Panc1 (cell line): ENCODE measurements at regions not wholly inside any gene's neighbourhood (a gene's known extent, or its start where the extent isn't known, plus 50 kb on each side); places are given as distances from the start of the nearest gene placed in this dataset.

Experiments
- ATAC-seq: fragments of 200-7000 bp; cut with Tn5 transposase; 2 replicates; pipeline ENCODE4 v1.9.1; 2020; ENCODE audit warnings: mild to moderate bottlenecking, moderate library complexity
- BruUV-seq: library from RNA; stranded (reverse); fragments of 400-500 nt; replicated peaks from 2 replicates; lab custom pipeline; 2021; lab: Mats Ljungman, UMichigan
- CTCF ChIA-PET: fragments of 300-600 bp; sonication (Branson Sonifier 250); formaldehyde crosslinking; loops from one replicate; lab custom pipeline; 2022; ENCODE audit warnings: antibody characterized with exemption; lab: Charles Lee
- POLR2A ChIA-PET: fragments of 300-600 bp; sonication (Branson Sonifier 250); formaldehyde crosslinking; loops from one replicate; lab custom pipeline; 2022; ENCODE audit warnings: antibody characterized with exemption; lab: Charles Lee
- DNase-seq: peaks from one replicate; pipeline ENCODE4 v3.0.0-alpha.2; 2010; ENCODE audit warnings: low read depth, low spot score
- H3K27ac ChIP-seq: 2 replicates; pipeline ENCODE4 v1.5.1; 2011; ENCODE audit warnings: mild to moderate bottlenecking, low read length, inconsistent platforms
- H3K27me3 ChIP-seq: fragments of 200-500 bp; sonication (Bioruptor generic); 2 replicates; pipeline ENCODE4 v1.6.0; 2014; ENCODE audit warnings: low read length, inconsistent platforms; ENCODE audit not compliant: control insufficient read depth, insufficient read depth
- H3K36me3 ChIP-seq: fragments of 200-500 bp; sonication (Bioruptor generic); 2 replicates; pipeline ENCODE4 v1.5.1; 2014; ENCODE audit warnings: inconsistent platforms, mild to moderate bottlenecking, low read length, moderate library complexity; ENCODE audit not compliant: control insufficient read depth, insufficient read depth
- H3K4me1 ChIP-seq: 2 replicates; pipeline ENCODE4 v1.5.1; 2011; ENCODE audit warnings: inconsistent platforms, mild to moderate bottlenecking, low read length, moderate library complexity; ENCODE audit not compliant: control insufficient read depth, insufficient read depth
- H3K4me3 ChIP-seq, 2 experiments: 2 replicates each; pipeline ENCODE4 v1.5.1; 2011 to 2012; ENCODE audit warnings: low read depth in 2 of 2, low read length in 2 of 2, mild to moderate bottlenecking in 2 of 2, inconsistent platforms in 1 of 2, moderate library complexity in 1 of 2
- H3K9me3 ChIP-seq: fragments of 200-500 bp; sonication (Bioruptor generic); 2 replicates; pipeline ENCODE4 v1.5.1; 2014; ENCODE audit warnings: low read depth, mild to moderate bottlenecking, inconsistent platforms, low read length, moderate library complexity; ENCODE audit not compliant: control insufficient read depth, insufficient read depth
- CTCF ChIP-seq: fragments of 450-650 bp; IDR thresholded peaks from 2 replicates; pipeline ENCODE4 v1.5.1; 2017; ENCODE audit warnings: mild to moderate bottlenecking
- POLR2AphosphoS5 ChIP-seq: IDR thresholded peaks from 2 replicates; pipeline ENCODE4 v1.6.1; 2012; ENCODE audit warnings: mild to moderate bottlenecking, low read depth, low read length, moderate library complexity
- SIN3A ChIP-seq: IDR thresholded peaks from 2 replicates; pipeline ENCODE4 v1.6.1; 2012; ENCODE audit warnings: low read depth, mild to moderate bottlenecking, low read length, moderate library complexity, borderline replicate concordance; ENCODE audit not compliant: insufficient read depth
- TCF7L2 ChIP-seq: IDR thresholded peaks from 2 replicates; pipeline ENCODE4 v1.6.1; 2011; ENCODE audit warnings: mild to moderate bottlenecking, low read depth, low read length, inconsistent platforms
- in situ Hi-C: cut with HindIII; loops from 2 replicates; pipeline ENCODE4 v1.10.0; 2016; ENCODE audit warnings: low sequenced_read_pairs, low pct_unique_long_range_greater_than_20kb
- intact Hi-C: fragments of 100-400 bp; cut with micrococcal nuclease; formaldehyde crosslinking; loops from one replicate; pipeline ENCODE4 v1.10.0; 2022; ENCODE audit not compliant: unreplicated experiment
- TF ChIP-seq, protein P1 (sequence below), 2 experiments: IDR thresholded peaks; 2 replicates each; pipeline ENCODE4 v1.6.1; 2011 to 2012; ENCODE audit warnings: low read depth in 2 of 2, control low read depth in 1 of 2, low read length in 1 of 2, mild to moderate bottlenecking in 1 of 2, moderate library complexity in 1 of 2; ENCODE audit not compliant: insufficient read depth in 1 of 2

DNA sequence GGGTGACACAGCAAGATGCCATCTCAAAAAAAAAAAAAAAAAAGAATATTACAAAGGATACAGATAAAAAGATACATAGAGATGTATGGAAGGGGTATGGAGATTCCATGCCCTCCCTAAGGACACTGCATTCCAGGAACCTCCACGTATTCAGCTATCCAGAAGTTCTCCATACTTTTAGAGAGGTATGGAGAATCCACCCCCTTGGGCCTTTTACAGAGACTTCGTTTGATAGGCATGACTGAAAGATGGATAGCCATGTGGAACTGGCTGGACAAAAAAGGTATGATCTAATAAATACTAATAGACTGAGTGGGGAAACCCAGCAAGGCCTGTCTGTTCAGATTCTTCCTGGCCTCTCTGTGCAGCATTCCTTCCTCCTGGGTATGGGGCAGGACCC is 56.6 kb upstream of the DMRT1 start:
- Histone ChIP-seq H3K27ac (no peak overlapping the region), H3K9me3 (no peaks in the 10 kb centered on the region), H3K27me3 (no peaks in the 10 kb centered on the region), H3K4me3 (no peak overlapping the region), H3K36me3 (no peaks in the 10 kb centered on the region), H3K4me1 (no peaks in the 10 kb centered on the region)
- no TSS peak for BruUV-seq
- no peak for TF ChIP-seq CTCF
- TF ChIP-seq, protein P1, sequence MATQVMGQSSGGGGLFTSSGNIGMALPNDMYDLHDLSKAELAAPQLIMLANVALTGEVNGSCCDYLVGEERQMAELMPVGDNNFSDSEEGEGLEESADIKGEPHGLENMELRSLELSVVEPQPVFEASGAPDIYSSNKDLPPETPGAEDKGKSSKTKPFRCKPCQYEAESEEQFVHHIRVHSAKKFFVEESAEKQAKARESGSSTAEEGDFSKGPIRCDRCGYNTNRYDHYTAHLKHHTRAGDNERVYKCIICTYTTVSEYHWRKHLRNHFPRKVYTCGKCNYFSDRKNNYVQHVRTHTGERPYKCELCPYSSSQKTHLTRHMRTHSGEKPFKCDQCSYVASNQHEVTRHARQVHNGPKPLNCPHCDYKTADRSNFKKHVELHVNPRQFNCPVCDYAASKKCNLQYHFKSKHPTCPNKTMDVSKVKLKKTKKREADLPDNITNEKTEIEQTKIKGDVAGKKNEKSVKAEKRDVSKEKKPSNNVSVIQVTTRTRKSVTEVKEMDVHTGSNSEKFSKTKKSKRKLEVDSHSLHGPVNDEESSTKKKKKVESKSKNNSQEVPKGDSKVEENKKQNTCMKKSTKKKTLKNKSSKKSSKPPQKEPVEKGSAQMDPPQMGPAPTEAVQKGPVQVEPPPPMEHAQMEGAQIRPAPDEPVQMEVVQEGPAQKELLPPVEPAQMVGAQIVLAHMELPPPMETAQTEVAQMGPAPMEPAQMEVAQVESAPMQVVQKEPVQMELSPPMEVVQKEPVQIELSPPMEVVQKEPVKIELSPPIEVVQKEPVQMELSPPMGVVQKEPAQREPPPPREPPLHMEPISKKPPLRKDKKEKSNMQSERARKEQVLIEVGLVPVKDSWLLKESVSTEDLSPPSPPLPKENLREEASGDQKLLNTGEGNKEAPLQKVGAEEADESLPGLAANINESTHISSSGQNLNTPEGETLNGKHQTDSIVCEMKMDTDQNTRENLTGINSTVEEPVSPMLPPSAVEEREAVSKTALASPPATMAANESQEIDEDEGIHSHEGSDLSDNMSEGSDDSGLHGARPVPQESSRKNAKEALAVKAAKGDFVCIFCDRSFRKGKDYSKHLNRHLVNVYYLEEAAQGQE (IDR thresholded peaks at IDR 0.05; ENCODE audit: insufficient read depth in 1 of 2, low read depth in 2 of 2, low read length in 1 of 2): no peak
- no peak for TF ChIP-seq POLR2AphosphoS5
- TF ChIP-seq SIN3A: no peak
- no peak for TF ChIP-seq TCF7L2
- ChIA-PET CTCF (no interaction called here), POLR2A (no interaction called here)
- intact Hi-C loops: no loop called here
- no peak for ATAC-seq
- DNase-seq: no peak
- in situ Hi-C loops: no loop called here

GRCh38 chr9:785997-786396 is 55.5 kb upstream of the DMRT1 start:
- Histone ChIP-seq H3K9me3 (no peaks in the 10 kb centered on the region), H3K27me3 (no peaks in the 10 kb centered on the region), H3K4me3 (no peak overlapping the region), H3K27ac (no peak overlapping the region), H3K36me3 (no peaks in the 10 kb centered on the region), H3K4me1 (no peaks in the 10 kb centered on the region)
- CTCF ChIA-PET: no interaction called here
- in situ Hi-C loops: no loop called here
- no TSS peak for BruUV-seq
- intact Hi-C loops: no loop called here
- ATAC-seq: no peak
- no peak for TF ChIP-seq POLR2AphosphoS5
- no peak for TF ChIP-seq TCF7L2
- TF ChIP-seq, protein P1 (IDR thresholded peaks at IDR 0.05; ENCODE audit: insufficient read depth in 1 of 2, low read depth in 2 of 2, low read length in 1 of 2): no peak
- TF ChIP-seq CTCF: no peak
- TF ChIP-seq SIN3A: no peak
- POLR2A ChIA-PET: no interaction called here
- no peak for DNase-seq
